ENCODE measurements at regions not wholly inside any gene's neighbourhood (a gene's known extent, or its start where the extent isn't known, plus 50 kb on each side); places are given as distances from the start of the nearest gene placed in this dataset.
A peak's percentile ranks its signal among the peaks of the same experiment; 100 is the strongest.

DNA sequence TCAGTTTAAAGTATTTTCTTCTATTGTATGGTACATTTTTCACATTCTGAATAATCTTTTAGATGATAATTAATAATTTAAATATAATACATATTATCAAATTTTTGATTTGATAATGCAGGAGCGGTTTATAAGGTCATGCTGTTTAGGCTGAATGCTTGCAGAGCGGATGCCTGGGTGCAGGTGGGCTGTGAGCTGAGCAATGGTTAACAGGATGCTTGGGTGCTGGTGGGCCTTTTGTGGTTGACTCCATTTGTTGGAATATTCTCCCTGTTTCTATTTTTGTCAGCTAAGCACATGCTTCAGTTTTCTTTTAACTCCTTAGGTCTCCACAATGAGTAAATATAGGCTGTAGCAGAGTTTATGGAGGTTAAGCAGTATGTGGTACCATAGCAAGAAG lies 1549.3 kb downstream of the OTOL1 start:
- H3K4me3 ChIP-seq (ENCODE audit: low read depth, low read length), result no peak overlapping the region
- no peak for DNase-seq (ENCODE audit: low read depth)
- TF ChIP-seq, protein P1, sequence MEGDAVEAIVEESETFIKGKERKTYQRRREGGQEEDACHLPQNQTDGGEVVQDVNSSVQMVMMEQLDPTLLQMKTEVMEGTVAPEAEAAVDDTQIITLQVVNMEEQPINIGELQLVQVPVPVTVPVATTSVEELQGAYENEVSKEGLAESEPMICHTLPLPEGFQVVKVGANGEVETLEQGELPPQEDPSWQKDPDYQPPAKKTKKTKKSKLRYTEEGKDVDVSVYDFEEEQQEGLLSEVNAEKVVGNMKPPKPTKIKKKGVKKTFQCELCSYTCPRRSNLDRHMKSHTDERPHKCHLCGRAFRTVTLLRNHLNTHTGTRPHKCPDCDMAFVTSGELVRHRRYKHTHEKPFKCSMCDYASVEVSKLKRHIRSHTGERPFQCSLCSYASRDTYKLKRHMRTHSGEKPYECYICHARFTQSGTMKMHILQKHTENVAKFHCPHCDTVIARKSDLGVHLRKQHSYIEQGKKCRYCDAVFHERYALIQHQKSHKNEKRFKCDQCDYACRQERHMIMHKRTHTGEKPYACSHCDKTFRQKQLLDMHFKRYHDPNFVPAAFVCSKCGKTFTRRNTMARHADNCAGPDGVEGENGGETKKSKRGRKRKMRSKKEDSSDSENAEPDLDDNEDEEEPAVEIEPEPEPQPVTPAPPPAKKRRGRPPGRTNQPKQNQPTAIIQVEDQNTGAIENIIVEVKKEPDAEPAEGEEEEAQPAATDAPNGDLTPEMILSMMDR (IDR thresholded peaks at IDR 0.05; ENCODE audit: insufficient read depth, low read length, poor library complexity, severe bottlenecking), result no peak
- H3K27me3 ChIP-seq (ENCODE audit: control insufficient read depth, insufficient read depth, low read length), result no peaks in the 10 kb centered on the region
- no peaks in the 10 kb centered on the region for H3K36me3 ChIP-seq (ENCODE audit: control insufficient read depth, insufficient read depth, low read length)

DNA sequence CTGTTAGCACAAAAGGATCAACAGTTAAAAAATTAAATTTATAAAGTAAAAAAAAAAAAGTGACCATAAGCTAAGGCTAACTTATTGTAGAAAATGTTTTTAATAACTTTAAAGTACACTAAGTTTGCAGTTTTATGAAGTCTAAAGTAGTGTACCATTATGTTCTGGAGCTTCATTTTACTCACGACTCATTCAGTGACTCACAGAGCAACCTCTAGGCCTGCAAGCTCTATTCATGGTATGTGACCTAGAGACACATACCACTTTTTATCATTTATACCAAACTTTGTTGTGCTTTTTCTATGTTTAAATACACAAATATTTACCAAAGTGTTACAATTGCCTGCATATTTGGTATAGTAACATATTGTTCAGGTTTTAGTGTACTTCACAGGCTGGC lies 1552.3 kb downstream of the OTOL1 start:
- Histone ChIP-seq H3K4me3 (ENCODE audit: low read depth, low read length) (no peak overlapping the region), H3K27me3 (ENCODE audit: control insufficient read depth, insufficient read depth, low read length) (no peaks in the 10 kb centered on the region), H3K36me3 (ENCODE audit: control insufficient read depth, insufficient read depth, low read length) (no peaks in the 10 kb centered on the region)
- TF ChIP-seq, protein P1 (IDR thresholded peaks at IDR 0.05; ENCODE audit: insufficient read depth, low read length, poor library complexity, severe bottlenecking), result no peak
- DNase-seq (ENCODE audit: low read depth), result no peak

DNA sequence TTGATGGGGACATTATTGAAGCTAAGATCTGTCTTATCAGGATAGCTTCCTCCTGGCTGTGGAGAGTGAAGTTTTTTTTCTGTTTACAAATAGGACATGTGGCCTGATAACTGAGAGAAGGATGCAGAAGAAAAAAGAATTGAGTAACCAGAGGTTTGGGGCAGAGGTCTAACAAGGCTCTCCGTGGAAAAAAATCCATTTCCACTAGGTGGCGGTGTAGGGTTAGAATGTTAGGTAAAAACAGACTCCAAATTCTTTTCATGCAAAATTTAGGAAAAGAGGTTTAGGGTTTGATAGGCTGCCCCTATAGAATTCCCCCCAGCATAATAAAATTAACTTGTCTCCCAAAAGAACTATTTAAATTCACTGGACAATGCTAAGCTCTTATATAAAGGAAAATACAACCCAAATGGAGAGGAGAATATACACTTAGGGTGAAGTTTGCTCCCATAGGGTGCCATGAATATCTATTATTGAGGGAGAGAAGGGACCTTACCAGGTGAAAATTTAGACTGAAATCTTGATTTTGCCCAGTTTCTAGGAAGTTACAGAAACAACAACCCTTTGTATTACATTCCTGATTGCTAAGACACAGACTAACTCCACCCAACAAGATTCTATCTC lies 1560.4 kb downstream of the OTOL1 start:
- no peaks in the 10 kb centered on the region for H3K36me3 ChIP-seq (ENCODE audit: control insufficient read depth, insufficient read depth, low read length)
- TF ChIP-seq, protein P1 (IDR thresholded peaks at IDR 0.05; ENCODE audit: insufficient read depth, low read length, poor library complexity, severe bottlenecking), result peak; percentile 60
- H3K27me3 ChIP-seq (ENCODE audit: control insufficient read depth, insufficient read depth, low read length), result no peaks in the 10 kb centered on the region
- no peak for DNase-seq (ENCODE audit: low read depth)
- no peak overlapping the region for H3K4me3 ChIP-seq (ENCODE audit: low read depth, low read length)

DNA sequence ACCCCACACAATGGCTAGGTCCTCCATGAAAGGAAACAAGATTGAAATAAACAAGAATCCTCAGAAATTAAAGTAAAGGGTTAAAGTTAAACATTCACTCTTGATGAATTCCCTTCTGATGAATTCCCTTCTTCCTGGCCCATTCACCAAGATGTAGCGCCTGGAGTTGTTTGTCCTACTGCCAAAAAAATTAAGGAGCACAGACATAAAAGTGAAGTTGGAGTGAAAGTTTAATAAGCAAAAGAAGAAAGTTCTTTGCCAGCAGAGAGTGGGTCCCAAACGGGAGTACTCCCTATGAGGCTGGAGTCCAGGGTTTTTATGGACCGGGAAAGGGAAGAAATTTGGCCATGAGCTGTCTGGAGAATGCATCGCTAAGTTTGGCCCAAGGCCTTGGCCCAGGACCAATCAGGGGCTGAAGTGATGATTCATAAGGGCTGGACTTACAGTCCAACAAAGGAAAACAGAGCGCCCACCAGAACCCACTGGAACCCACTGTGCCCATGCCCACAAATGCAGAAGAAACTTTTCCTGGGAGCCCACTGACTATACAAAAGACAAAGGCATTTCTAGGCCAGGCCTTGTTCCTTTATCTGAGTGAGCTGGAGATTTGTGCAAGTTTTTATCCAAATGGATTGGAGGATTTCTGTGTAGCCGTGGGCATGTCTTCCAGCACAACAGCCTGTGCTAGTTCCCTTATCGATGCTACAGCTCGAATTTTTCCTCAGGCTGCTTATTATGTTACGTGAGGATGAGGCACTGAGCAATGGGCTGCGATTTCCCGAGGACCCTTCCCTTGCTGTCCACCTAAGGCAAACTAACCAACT lies 1561.6 kb downstream of the OTOL1 start:
- DNase-seq (ENCODE audit: low read depth), result no peak
- H3K36me3 ChIP-seq (ENCODE audit: control insufficient read depth, insufficient read depth, low read length), result no peaks in the 10 kb centered on the region
- no peak overlapping the region for H3K4me3 ChIP-seq (ENCODE audit: low read depth, low read length)
- H3K27me3 ChIP-seq (ENCODE audit: control insufficient read depth, insufficient read depth, low read length), result no peaks in the 10 kb centered on the region
- TF ChIP-seq, protein P1 (IDR thresholded peaks at IDR 0.05; ENCODE audit: insufficient read depth, low read length, poor library complexity, severe bottlenecking), result no peak

DNA sequence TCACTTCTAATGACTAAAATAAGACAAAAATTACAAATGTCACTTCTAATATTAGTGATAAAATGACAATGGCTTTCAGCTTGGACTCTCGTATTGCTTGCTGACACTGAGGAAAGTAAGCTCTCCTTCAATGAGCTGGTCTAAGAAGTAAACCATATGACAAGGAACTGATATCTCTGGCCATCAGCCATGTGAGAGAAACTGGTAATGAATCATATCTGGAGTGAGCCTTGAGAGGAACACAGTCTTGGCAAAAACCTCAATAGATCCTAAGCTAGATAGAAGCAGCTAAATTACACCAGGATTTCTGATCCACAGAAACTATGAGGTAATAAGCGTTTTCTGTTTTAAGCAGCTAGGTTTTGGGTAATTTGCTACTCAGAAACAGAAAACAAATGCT lies 1575.1 kb downstream of the OTOL1 start:
- Histone ChIP-seq H3K36me3 (ENCODE audit: control insufficient read depth, insufficient read depth, low read length) (no peaks in the 10 kb centered on the region), H3K27me3 (ENCODE audit: control insufficient read depth, insufficient read depth, low read length) (no peaks in the 10 kb centered on the region), H3K4me3 (ENCODE audit: low read depth, low read length) (no peak overlapping the region)
- TF ChIP-seq, protein P1 (IDR thresholded peaks at IDR 0.05; ENCODE audit: insufficient read depth, low read length, poor library complexity, severe bottlenecking), result no peak
- no peak for DNase-seq (ENCODE audit: low read depth)
